Esophagus squamous epithelium (tissue), 4 donors: ENCODE measurements at regions not wholly inside any gene's neighbourhood (a gene's known extent, or its start where the extent isn't known, plus 50 kb on each side); places are given as distances from the start of the nearest gene placed in this dataset.

ENCODE experiments used
- POLR2A ChIP-seq, 4 donors: fragments of 450-650 bp; IDR thresholded peaks; one replicate each; pipeline ENCODE4 v1.6.1; 2017; ENCODE audit warnings: antibody characterized with exemption in 4 of 4, mild to moderate bottlenecking in 4 of 4, moderate library complexity in 3 of 4
- TF ChIP-seq, protein P1 (sequence below), 6 experiments: fragments of 450-650 bp in 4 of 6; fragments of 200-600 bp in 2 of 6; sonication (generic) in 2 of 6; IDR thresholded peaks; one replicate each; pipeline ENCODE4 v1.5.1; 2016 to 2019; ENCODE audit warnings: antibody characterized with exemption in 6 of 6, mild to moderate bottlenecking in 4 of 6, moderate library complexity in 4 of 6

DNA sequence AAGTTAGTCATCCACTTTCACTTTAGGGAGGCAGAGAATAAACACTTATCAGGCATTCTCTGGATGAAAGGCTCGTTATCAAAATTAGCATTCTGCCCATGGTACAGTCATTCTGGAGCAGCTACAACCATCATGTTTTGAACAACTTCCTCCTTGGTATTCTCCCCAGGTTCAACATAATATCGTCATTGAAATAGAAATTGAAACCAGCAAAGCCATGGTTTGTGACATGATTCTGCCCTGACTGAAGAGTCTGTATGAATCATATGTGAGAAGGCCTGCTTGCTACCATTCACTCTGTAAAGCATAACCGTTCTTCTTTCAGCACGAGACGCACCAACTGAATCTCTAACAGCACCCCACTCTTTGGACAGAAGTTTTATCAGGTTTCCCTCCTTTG is 127.5 kb upstream of the RADX start:
- TF ChIP-seq, protein P1, sequence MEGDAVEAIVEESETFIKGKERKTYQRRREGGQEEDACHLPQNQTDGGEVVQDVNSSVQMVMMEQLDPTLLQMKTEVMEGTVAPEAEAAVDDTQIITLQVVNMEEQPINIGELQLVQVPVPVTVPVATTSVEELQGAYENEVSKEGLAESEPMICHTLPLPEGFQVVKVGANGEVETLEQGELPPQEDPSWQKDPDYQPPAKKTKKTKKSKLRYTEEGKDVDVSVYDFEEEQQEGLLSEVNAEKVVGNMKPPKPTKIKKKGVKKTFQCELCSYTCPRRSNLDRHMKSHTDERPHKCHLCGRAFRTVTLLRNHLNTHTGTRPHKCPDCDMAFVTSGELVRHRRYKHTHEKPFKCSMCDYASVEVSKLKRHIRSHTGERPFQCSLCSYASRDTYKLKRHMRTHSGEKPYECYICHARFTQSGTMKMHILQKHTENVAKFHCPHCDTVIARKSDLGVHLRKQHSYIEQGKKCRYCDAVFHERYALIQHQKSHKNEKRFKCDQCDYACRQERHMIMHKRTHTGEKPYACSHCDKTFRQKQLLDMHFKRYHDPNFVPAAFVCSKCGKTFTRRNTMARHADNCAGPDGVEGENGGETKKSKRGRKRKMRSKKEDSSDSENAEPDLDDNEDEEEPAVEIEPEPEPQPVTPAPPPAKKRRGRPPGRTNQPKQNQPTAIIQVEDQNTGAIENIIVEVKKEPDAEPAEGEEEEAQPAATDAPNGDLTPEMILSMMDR (IDR thresholded peaks at IDR 0.05), result no peak
- TF ChIP-seq POLR2A (IDR thresholded peaks at IDR 0.05), result no peak
